ENCODE measurements at regions not wholly inside any gene's neighbourhood (a gene's known extent, or its start where the extent isn't known, plus 50 kb on each side); places are given as distances from the start of the nearest gene placed in this dataset.

DNA sequence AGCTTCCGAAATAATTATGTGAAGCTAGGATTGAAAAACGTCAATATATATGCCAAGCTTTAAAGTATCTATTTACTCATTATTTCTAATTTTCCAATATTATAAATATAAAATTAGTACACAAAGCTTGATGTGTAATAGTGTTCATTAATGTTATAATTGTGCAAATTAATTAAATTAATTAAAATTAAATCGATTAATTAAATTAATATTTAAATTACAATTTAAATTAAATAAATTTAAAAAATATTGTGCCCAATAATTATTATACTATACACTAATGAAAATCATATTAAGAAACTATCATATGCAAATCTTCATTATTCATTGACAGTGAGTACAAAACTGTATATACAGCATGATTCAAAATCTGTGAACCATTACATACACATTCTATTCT lies 409.8 kb downstream of the FAM170A start:
- Histone ChIP-seq H3K27ac (no peak overlapping the region), H3K36me3 (replicated peaks in 1 of 2) (no peaks in the 10 kb centered on the region), H3K9me3 (replicated peaks in 1 of 3) (no peaks in the 10 kb centered on the region), H3K4me1 (replicated peaks in 1 of 2) (no peaks in the 10 kb centered on the region), H3K4me3 (no peak overlapping the region), H3K27me3 (no peaks in the 10 kb centered on the region)
- no peak for DNase-seq
- 66 to 79% (median 73%) methylated on average over 3 of the region's 3 CpGs for WGBS, 4 donors
- TF ChIP-seq POLR2A (IDR thresholded peaks at IDR 0.05): no peak
- TF ChIP-seq, protein P1, sequence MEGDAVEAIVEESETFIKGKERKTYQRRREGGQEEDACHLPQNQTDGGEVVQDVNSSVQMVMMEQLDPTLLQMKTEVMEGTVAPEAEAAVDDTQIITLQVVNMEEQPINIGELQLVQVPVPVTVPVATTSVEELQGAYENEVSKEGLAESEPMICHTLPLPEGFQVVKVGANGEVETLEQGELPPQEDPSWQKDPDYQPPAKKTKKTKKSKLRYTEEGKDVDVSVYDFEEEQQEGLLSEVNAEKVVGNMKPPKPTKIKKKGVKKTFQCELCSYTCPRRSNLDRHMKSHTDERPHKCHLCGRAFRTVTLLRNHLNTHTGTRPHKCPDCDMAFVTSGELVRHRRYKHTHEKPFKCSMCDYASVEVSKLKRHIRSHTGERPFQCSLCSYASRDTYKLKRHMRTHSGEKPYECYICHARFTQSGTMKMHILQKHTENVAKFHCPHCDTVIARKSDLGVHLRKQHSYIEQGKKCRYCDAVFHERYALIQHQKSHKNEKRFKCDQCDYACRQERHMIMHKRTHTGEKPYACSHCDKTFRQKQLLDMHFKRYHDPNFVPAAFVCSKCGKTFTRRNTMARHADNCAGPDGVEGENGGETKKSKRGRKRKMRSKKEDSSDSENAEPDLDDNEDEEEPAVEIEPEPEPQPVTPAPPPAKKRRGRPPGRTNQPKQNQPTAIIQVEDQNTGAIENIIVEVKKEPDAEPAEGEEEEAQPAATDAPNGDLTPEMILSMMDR (IDR thresholded peaks at IDR 0.05): no peak
- intact Hi-C loops (cut with DNase I): no loop called here

DNA sequence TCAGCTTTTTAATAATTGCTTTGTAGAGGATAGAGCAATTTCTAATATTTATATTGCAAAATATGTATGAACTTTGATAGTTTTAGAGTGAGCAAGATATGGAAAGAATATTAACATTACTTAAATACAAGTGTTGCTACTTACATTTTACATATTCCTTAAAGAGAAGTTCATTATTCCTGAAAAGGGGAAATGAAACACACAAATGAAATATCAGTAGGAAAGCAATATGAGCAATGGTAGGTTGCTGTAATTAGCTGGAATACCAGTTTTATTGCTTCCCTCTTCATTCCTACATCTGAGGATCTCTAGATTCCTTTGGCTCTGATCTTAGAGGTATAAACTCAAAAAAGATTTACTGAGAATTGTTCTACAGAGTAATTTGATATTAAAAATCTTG lies 414.1 kb downstream of the FAM170A start:
- Histone ChIP-seq H3K36me3 (replicated peaks in 1 of 2) (no peaks in the 10 kb centered on the region), H3K27me3 (no peaks in the 10 kb centered on the region), H3K4me1 (replicated peaks in 1 of 2) (no peaks in the 10 kb centered on the region), H3K4me3 (no peak overlapping the region), H3K27ac (no peak overlapping the region), H3K9me3 (replicated peaks in 1 of 3) (no peaks in the 10 kb centered on the region)
- no peak for TF ChIP-seq POLR2A (IDR thresholded peaks at IDR 0.05)
- TF ChIP-seq, protein P1 (IDR thresholded peaks at IDR 0.05): no peak
- no peak for DNase-seq
- intact Hi-C loops (cut with DNase I): no loop called here

DNA sequence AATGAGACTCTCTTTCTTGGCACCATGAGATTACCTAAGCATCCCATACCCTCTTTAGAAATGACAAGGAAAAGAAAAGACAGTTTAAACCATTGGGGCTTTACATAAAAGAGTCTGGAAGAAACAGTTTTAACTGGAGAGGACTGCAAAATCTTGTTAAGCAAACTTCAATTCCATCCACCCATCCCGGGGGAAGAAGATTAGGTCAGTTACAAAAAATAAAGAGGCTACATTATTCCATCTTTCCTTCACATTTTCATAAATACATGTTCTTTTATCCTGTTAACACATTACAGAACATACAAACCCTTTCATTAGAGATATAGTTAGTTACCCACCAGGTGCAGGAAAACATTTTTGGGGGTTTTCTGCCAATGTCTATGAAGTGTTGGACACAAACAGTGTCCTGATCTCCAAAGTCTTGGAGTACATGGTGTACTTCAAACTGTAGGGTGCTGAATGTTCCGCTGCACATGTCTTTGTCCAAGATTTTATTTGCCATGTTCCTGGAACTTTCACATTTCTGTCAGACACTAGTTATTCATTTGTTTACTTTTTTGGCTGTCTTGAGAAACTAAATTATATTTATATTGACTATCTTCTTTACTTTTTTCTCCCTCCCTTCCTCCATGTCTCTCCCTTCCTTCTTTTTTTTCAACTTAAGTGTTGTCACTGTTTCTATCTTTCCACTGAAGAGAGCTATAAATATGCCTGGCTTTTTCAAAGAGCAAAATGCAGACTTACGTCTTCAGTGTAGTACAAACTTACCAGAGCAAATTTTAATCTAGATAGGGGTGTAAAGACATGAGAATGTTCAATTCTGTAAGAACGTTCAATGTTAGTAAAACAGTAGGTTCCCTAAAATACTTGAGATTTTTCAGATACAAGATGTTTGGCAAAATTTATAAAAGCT lies 410.9 kb upstream of the PRR16 start:
- no peak overlapping the region for H3K27ac ChIP-seq
- no peak overlapping the region for H3K4me3 ChIP-seq
- H3K36me3 ChIP-seq (replicated peaks in 1 of 2): no peaks in the 10 kb centered on the region
- no peaks in the 10 kb centered on the region for H3K27me3 ChIP-seq
- H3K4me1 ChIP-seq (replicated peaks in 1 of 2): no peaks in the 10 kb centered on the region
- peaks cover 0 to 6% (median 0%) of the 10 kb centered on the region in 3 donors for H3K9me3 ChIP-seq (replicated peaks in 1 of 3)
- WGBS, 4 donors: 61 to 64% (median 61%) methylated on average over 4 of the region's 4 CpGs
- intact Hi-C loops (cut with DNase I): no loop called here
- no peak for TF ChIP-seq POLR2A (IDR thresholded peaks at IDR 0.05)
- TF ChIP-seq, protein P1 (IDR thresholded peaks at IDR 0.05): no peak
- DNase-seq: no peak

DNA sequence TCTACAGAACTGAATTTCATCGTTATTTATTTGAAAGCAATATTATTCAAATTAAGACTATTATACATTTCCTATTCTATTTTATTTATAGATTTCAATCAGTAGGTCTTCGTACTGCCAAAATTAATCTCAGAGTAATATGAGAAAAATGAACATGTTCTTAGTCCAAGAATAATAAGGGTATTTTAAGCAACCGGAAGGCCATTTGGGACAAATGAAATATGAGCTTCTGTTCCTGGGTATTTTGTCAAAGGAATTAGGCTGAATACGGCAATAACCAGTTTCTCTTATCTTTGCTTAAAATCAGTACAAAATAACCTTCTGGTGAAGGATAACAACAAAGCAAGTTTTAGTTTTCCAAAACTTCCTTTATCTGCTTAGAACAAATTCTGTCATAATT lies 410.3 kb upstream of the PRR16 start:
- no peaks in the 10 kb centered on the region for H3K36me3 ChIP-seq (replicated peaks in 1 of 2)
- WGBS, 4 donors: 28 to 39% (median 32%) methylated on average over 4 of the region's 4 CpGs
- TF ChIP-seq, protein P1 (IDR thresholded peaks at IDR 0.05): no peak
- TF ChIP-seq POLR2A (IDR thresholded peaks at IDR 0.05): no peak
- H3K9me3 ChIP-seq (replicated peaks in 1 of 3): peaks cover 0 to 6% (median 0%) of the 10 kb centered on the region in 3 donors
- H3K27me3 ChIP-seq: no peaks in the 10 kb centered on the region
- no peak for DNase-seq
- H3K4me1 ChIP-seq (replicated peaks in 1 of 2): no peaks in the 10 kb centered on the region
- H3K27ac ChIP-seq: no peak overlapping the region
- intact Hi-C loops (cut with DNase I): no loop called here
- H3K4me3 ChIP-seq: no peak overlapping the region
